ENCODE measurements at regions not wholly inside any gene's neighbourhood (a gene's known extent, or its start where the extent isn't known, plus 50 kb on each side); places are given as distances from the start of the nearest gene placed in this dataset.

DNA sequence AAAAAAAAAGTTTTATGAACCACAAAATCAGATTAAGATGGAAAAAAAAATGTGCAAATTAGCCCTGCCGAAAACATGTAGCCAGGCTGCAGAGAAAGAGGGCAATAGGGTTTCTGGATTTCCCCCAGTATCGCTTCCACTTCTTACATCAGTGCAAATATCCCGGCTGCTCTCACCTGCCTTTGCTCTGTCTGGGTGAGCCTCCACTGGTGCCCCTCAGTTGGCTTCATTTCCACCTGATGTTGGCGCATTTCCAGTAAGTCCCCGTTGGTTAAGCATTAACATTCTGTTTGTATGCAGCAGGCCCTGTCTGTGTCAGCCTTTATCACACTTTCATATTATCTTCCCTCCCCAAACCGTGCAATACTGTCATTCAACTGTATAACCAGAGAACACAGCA is 215.1 kb downstream of the CBLN4 start:
- no peaks in the 10 kb centered on the region for H3K27me3 ChIP-seq (replicated peaks; ENCODE audit: insufficient read depth)
- no peak for ATAC-seq (ENCODE audit: insufficient number of reproducible peaks, low FRiP score, low read depth)
- DNase-seq (ENCODE audit: low spot score): no peak
- TF ChIP-seq, protein P1, sequence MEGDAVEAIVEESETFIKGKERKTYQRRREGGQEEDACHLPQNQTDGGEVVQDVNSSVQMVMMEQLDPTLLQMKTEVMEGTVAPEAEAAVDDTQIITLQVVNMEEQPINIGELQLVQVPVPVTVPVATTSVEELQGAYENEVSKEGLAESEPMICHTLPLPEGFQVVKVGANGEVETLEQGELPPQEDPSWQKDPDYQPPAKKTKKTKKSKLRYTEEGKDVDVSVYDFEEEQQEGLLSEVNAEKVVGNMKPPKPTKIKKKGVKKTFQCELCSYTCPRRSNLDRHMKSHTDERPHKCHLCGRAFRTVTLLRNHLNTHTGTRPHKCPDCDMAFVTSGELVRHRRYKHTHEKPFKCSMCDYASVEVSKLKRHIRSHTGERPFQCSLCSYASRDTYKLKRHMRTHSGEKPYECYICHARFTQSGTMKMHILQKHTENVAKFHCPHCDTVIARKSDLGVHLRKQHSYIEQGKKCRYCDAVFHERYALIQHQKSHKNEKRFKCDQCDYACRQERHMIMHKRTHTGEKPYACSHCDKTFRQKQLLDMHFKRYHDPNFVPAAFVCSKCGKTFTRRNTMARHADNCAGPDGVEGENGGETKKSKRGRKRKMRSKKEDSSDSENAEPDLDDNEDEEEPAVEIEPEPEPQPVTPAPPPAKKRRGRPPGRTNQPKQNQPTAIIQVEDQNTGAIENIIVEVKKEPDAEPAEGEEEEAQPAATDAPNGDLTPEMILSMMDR (IDR thresholded peaks at IDR 0.05): no peak
- no peaks in the 10 kb centered on the region for H3K9me3 ChIP-seq
- no peak overlapping the region for H3K27ac ChIP-seq
- no peaks in the 10 kb centered on the region for H3K4me1 ChIP-seq (ENCODE audit: control insufficient read depth in 1 of 2, low read depth in 2 of 2)
- H3K36me3 ChIP-seq: no peaks in the 10 kb centered on the region
- H3K4me3 ChIP-seq: no peak overlapping the region

DNA sequence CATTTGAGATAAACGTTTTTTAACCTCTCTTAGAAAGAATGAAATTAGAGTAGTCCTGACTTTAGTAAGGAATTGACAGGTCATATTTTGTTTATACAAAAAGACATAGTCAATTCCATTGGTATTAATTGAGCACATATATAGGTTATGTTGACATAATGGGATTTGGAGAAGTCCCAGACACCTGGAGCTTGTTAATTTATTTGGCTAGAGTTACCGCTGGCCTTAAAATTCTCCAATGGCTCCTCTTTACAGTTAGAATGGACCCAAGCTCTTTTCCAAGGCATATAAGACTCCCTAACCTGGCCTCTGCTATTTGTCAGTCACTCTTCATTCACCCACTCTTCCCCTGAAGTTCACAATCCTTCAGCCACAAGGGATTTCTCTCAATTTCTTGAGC is 221.3 kb downstream of the CBLN4 start:
- ATAC-seq (ENCODE audit: insufficient number of reproducible peaks, low FRiP score, low read depth) (no peak), DNase-seq (ENCODE audit: low spot score) (no peak)
- no peak overlapping the region for H3K27ac ChIP-seq
- no peaks in the 10 kb centered on the region for H3K36me3 ChIP-seq
- no peaks in the 10 kb centered on the region for H3K9me3 ChIP-seq
- H3K4me3 ChIP-seq: no peak overlapping the region
- no peaks in the 10 kb centered on the region for H3K4me1 ChIP-seq (ENCODE audit: control insufficient read depth in 1 of 2, low read depth in 2 of 2)
- no peaks in the 10 kb centered on the region for H3K27me3 ChIP-seq (replicated peaks; ENCODE audit: insufficient read depth)
- TF ChIP-seq, protein P1 (IDR thresholded peaks at IDR 0.05): no peak

DNA sequence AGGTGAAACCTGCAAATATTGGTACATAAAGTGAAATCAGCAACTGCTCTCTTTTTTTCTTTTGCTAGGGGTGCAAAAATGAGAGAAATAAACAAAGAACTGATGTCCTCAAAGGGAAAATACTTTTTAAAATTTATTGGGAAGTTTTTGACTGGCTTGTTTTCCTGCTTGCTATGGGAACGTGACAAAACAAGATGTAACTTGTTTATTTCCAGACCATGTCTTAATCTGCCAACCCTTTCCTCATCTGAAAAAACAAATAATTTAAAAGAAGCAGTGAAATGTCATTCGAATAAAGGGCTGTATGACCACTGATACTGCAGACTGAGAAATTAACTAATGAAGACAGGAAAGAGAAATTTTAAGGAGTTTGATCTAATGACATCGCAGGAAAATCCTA is 221.9 kb downstream of the CBLN4 start:
- TF ChIP-seq, protein P1 (IDR thresholded peaks at IDR 0.05): no peak
- H3K27ac ChIP-seq: no peak overlapping the region
- H3K27me3 ChIP-seq (replicated peaks; ENCODE audit: insufficient read depth): no peaks in the 10 kb centered on the region
- no peaks in the 10 kb centered on the region for H3K4me1 ChIP-seq (ENCODE audit: control insufficient read depth in 1 of 2, low read depth in 2 of 2)
- DNase-seq (ENCODE audit: low spot score) (no peak), ATAC-seq (ENCODE audit: insufficient number of reproducible peaks, low FRiP score, low read depth) (no peak)
- H3K36me3 ChIP-seq: no peaks in the 10 kb centered on the region
- H3K9me3 ChIP-seq: no peaks in the 10 kb centered on the region
- H3K4me3 ChIP-seq: no peak overlapping the region

DNA sequence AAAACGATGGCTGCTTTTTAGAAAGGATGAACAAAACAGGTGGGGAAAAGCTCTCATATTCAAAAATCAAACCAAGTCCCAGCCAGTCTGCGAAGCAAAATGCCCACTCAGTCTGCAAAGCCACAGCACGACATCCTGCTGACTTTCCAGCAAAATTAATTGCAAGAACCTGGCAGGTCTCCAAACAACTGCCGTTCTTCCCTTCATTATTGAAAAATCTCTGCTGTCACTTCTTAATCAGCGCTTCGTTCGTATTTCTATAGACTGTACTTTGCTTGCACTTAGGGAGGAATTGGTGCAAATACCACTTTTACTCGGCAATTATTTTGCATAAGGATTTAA is 222.4 kb downstream of the CBLN4 start:
- TF ChIP-seq, protein P1 (IDR thresholded peaks at IDR 0.05): no peak
- ATAC-seq (ENCODE audit: insufficient number of reproducible peaks, low FRiP score, low read depth): no peak
- H3K9me3 ChIP-seq: no peaks in the 10 kb centered on the region
- H3K27ac ChIP-seq: no peak overlapping the region
- no peaks in the 10 kb centered on the region for H3K27me3 ChIP-seq (replicated peaks; ENCODE audit: insufficient read depth)
- H3K4me3 ChIP-seq: no peak overlapping the region
- H3K36me3 ChIP-seq: no peaks in the 10 kb centered on the region
- no peaks in the 10 kb centered on the region for H3K4me1 ChIP-seq (ENCODE audit: control insufficient read depth in 1 of 2, low read depth in 2 of 2)
- DNase-seq (ENCODE audit: low spot score): no peak

DNA sequence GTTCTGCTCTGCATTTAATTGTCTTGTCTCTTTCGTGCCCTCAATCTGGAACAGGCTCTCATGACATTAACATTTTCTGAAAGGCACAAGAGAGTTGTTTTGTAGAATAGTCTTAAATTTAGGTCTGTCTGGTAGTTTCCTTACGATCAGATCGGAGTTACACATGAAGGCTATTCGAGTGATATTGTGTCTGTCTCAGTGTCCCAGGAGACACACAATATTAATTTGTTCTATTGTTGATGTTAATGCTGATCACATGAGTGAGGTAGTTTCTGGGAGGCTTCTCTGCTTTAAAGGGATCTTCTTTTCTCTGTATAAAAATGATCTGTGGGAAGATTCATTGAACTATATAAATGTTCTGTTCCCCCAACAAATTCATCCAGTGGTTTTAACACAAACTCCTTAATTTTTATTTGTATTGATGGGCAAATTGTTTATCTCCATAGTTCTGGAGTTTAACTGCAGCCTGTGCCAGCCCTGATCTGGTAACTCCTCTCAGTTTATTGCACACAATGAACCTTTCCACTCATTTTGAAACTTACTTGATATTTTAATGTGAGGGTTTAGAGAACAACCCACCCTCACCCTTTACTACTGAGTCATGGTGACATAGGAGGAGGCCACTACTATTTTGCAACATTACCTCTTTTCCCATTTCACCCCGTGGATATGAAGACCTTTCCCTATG is 223.0 kb downstream of the CBLN4 start:
- TF ChIP-seq, protein P1 (IDR thresholded peaks at IDR 0.05): no peak
- ATAC-seq (ENCODE audit: insufficient number of reproducible peaks, low FRiP score, low read depth) (no peak), DNase-seq (ENCODE audit: low spot score) (no peak)

More for the DNA sequence above, 223.0 kb downstream of the CBLN4 start:
- H3K9me3 ChIP-seq: no peaks in the 10 kb centered on the region
- H3K4me1 ChIP-seq (ENCODE audit: control insufficient read depth in 1 of 2, low read depth in 2 of 2): no peaks in the 10 kb centered on the region
- no peak overlapping the region for H3K27ac ChIP-seq
- no peaks in the 10 kb centered on the region for H3K27me3 ChIP-seq (replicated peaks; ENCODE audit: insufficient read depth)
- no peaks in the 10 kb centered on the region for H3K36me3 ChIP-seq
- H3K4me3 ChIP-seq: no peak overlapping the region
